DMS153 treated with DMSO at 0.1 percent for 48 hours (cell line): ENCODE measurements at regions not wholly inside any gene's neighbourhood (a gene's known extent, or its start where the extent isn't known, plus 50 kb on each side); places are given as distances from the start of the nearest gene placed in this dataset.
"Not testable (repeated sequence)": the region's sequence is repeated elsewhere in the genome, so short reads cannot be mapped to it uniquely, and the experiment has no call there.

Experiments
- DNase-seq: peaks from one replicate; lab custom pipeline; 2025; ENCODE audit not compliant: unreplicated experiment; lab: John Stamatoyannopoulos, UW

DNA sequence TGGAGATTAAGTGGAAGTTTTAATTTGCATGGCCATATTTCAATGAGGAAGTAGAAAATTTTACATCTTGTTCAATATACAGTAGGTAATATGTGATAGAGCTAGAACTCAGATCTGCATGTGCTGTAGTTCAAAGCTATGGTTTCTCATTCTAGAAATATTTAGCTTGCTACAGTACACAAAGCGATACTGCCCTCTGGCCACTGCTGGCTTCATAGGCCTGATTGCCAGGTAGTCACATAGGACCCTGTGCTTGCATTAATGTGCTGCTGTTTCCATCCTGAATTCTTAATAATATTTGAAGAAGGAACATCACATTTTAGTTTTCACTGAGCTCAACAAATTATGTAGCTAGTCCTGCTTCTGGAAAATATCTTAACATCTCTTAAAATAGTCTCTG, 87.0 kb downstream of the PLSCR2 start:
- no peak for DNase-seq

DNA sequence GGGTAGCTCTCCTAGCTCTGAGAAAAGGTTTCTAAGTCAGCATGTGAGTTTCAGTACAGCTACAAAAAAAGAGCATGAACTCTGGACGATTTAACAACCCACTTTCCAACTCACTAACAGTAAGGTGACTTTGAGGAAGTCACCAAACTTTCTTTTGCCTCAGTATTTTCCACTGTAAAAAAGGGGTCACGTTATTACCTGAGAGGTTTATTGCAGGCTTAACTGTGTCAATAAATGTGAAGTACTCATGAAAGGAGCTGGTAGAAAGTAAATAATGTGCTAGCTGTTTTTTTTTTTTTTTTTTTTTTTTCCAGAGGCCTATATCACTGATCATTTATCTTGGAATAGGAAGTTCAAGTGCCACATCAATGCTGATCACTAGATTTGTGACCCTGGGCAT, 89.3 kb downstream of the PLSCR2 start:
- no peak for DNase-seq

DNA sequence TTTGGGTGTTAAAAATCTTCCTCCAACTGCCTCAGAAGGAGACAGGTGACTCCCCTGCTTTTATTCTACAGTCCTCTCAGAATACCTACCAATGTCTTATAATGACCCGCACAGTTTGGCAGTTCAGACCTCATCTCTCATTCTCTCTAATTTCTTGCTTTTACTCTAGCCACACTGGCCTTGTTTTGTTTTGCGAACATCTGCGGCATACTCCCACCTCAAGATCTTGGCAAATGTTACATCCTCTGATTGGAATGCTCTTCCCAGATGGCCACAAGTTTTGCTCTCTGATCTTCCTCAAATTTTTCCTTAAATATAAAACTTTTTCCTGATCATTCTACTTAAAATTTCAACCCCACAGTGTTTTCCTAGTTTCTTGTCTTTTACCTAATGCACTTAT, 94.1 kb downstream of the PLSCR2 start:
- no peak for DNase-seq

DNA sequence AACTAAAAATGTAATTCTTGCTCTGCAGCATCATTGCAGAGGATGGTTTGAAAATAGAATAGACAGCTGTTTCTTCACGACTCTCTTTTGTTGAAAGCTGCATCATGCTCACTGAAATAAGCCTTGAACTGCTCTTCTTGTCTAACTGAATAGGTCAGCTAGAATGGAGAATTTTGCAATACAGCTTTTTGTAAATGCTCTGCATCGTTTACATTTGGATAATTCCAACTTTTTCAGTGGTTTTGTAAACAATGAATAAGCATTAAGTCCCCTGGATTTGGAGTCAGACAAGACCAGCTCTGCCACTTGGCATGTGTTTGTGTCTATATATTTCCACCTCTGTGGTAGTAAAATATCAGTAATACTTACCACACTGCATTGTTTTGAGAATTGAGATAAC, 95.2 kb downstream of the PLSCR2 start:
- DNase-seq, result no peak

DNA sequence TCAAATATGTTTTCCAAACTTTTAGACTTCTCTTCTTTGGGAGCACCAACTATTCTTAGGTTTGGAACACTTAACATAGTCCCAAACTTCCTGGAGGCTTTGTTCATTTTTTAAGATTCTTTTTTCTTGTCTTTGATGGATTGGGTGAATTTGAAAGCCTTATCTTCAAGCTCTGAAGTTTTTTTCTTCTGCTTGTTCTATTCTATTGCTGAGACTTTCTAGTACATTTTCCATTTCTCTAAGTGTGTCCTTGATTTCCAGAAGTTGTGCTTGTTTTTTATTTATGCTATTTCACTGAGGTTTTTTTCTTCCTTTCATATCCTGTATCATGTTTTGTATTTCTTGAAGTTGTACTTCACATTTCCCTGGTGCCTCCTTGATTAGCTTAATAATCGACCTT, 97.5 kb downstream of the PLSCR2 start:
- no peak for DNase-seq

DNA sequence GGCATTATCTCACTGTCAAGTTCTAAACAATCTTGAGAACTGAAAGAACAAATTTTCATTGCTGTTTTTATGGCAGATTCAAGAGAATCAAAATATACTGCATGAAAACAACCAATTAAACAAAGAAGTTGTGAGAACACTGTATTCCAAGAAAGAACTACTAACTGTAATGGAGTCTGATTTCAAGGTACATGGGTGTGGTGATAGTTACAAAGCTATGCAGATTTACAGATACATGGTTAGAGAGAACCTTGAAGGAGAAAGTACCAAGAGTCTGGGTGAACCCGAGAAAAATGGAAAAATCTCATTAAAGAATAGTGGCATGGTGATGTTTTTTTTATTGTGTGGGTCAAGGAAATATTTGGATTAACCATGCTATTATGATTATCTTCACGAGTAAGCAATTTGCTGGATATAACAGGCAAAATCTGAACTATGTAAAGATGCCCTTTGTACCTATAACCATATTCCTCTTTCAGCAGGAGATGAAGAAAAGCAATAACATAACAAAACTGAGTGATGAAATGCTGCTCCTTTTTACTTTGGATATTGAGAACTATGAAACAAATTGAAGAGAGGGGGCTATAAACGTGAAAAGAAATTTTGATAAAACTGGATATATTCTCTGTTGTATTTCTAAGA, 100.4 kb downstream of the PLSCR2 start:
- no peak for DNase-seq

DNA sequence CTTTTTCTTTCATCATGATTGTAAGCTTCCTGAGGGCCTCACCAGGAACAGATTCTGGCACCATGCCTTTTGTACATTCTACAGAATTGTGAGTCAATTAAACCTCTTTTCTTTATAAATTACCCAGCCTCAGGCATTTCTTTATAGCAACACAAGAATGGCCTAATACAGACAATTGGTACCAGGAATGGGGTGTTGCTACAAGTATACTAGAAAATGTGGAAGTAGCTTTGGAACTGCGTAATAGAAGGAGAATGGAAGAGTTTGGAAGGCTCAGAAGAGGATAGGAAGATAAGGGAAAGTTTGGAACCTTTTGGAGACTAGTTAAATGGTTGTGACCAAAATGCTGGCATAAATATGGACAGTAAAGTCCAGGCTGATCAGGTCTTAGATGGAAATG, 108.9 kb upstream of the PLSCR4 start:
- DNase-seq, result no peak

DNA sequence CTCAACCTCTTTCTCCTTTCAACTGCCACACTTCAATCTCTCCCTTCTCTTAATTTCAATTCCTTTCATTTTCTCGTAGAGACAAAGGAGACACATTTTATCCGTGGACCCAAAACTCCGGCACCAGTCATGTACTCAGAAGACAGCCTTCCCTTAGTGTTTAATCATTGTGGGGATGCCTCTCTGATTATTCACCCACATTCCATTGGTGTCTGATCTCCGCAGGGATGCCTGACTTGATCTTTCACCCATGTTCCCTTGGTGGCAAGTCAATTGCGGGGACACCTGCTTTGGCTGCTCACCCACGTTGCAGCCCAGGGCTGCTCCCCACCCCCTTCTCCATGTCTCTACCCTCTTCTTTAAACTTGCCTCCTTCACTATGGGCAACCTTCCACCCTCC, 103.5 kb upstream of the PLSCR4 start:
- DNase-seq, result not testable (repeated sequence)

DNA sequence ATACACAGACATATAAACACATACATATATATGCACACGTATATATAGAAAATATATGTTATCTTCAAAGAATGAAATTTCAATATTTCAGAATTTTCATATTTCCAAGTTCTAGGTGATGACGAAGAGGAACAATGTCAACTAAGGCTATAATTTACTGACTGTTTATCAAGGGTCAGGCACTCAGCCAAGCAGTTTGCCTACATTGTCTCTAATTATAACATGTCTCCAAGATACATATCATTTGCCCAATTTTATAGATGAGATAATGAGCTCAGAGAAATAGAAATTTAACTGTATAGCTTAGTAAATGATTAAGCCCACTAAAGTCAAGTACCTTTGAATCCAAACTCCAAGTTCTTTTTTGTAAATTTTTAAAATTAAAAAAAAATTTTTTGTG, 99.9 kb upstream of the PLSCR4 start:
- no peak for DNase-seq

DNA sequence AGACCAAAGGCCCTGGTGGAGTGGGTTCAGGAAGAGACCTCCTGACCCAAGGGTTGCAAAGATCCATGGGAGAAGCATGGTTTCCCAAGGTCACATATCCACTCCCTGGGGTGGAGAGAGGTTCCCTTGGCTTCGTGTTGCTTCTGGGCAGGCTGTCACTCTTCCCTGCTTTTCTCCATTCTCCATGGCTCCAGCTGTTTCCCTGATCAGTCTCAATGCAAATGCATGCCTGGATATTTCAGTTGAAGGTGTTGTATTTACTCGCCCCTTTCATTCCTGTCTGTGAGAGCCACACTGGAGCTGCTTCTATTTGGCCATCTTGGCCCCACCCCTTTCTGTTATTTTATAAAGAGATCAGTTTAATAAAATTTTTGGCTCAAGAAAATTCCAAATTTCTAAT, 95.0 kb upstream of the PLSCR4 start:
- no peak for DNase-seq

DNA sequence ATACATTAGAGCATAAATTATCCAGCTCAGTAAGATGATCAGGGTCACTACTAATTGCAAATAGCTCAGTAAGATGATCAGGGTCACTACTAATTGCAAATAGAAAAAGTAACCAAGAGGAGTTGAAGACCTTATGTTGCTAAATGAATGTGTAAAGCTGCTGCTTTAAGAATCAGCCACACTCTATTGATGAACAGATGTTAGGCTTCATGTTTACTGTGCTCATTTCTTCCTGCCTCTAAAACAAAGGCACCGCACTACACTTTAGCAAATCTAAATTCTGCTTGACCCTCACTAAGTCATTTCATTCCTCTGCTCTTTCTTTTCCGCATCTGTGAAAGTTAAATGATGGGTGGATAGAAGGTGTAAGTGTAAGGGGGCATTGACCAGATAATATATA, 92.6 kb upstream of the PLSCR4 start:
- DNase-seq, result no peak

DNA sequence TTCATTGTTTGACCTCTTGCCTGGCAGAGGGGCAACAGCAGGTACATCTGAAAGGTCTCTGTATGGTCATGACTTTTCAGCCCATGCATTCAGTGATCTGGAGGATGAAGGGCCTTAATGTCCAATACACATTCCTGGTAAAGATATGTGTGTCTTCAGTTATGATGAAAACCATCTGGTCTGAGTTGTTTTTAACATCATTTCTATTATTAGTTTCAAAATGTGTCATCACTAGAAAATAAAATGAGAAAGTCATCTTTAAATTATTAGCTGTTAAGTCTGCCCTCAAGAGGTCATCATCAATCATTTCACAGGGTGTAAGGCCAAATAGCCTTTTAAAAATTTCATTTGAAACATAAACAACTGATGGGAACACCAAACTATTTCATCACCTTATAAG, 92.1 kb upstream of the PLSCR4 start:
- DNase-seq, result no peak

DNA sequence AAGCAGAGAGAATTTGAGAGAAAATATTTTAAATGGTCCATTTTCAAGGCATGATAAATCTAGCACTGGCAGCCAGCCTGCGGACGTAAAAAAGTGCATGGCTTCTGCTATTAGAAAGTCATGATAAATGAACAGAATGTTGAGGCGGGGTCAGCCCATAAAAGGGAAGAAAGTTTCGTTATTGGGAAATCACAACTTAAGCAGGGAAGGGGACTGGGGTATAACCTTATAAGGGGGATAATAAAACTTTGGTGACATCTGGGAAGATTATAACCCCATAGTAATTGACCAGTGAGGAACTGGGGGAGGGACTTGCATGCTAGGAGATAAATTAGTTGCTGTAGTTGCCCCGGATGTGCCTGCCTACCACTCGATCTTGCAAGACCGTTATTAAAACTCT, 88.4 kb upstream of the PLSCR4 start:
- DNase-seq, result no peak

DNA sequence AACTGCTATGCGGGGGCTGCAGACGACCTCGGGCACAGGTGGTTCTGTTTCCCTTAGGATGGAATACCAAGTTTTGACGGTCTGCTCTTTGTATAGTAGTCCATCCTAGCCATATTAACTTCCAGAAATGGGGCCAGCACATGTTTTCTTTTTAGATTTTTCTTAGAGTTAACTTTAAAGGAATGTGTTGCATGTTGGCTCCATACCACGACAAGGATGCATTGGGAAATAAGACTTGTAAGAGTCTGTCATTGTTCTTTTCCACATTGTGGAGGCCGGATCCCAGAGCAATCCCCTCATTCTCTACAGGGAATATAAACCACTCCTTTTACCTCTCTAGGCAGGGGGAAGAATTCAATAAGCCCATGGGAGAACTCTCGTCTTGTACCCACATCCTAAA, 87.1 kb upstream of the PLSCR4 start:
- no peak for DNase-seq

DNA sequence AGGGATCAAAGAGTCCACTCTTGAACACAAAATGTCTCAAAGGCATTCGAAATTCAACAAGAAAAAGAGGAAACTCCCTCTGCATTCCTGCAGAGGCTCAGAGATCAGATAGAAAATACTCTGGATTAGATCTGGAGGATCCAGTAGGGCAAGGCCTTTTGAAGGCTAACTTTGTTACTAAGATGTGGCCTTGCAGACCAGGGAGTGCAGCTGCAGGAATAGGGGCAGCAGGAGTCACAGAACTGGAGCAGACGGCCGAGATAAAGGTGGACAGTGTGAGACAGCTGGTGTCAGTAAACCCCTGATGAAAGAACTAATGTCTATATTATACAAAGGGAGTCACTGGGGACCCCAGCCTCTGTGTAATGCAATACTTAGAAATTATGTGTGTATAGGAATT, 84.5 kb upstream of the PLSCR4 start:
- no peak for DNase-seq

DNA sequence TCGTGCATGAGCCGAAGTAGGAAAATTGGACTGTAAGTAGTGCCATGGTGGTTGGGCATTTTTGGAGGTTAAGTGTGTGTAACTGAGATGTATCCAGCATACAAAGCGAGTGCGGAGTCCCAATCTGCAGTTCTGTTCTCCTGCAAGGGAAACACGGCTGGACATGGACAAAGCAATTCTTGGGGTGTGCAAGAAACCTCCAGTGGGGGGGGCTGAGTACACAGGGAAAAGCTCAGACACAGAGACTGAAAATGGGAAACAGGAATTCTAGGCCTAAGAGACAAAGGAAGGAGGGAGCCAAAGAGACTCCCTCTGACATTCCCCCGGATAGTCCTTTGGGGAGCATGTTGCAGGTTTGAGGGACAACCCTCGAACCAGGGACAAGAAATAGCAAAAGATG, 83.2 kb upstream of the PLSCR4 start:
- DNase-seq, result no peak

DNA sequence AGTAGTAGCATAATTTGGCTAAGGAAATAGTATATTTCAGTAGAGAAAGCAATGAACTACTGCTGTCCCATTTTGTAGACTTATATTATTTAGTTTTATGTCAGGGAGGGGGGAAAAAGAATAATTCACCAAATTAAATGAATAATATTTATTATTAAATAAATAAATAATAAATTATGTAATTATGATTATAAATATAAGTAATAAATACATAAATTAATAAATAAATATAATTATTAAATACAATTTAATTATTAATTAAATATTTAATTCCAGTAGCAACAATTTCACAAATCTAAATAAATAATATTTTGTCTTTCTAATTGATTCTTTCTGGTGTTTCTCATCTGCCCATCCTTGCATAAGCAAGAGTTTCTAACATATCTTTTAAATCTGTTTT, 81.1 kb upstream of the PLSCR4 start:
- DNase-seq, result no peak

DNA sequence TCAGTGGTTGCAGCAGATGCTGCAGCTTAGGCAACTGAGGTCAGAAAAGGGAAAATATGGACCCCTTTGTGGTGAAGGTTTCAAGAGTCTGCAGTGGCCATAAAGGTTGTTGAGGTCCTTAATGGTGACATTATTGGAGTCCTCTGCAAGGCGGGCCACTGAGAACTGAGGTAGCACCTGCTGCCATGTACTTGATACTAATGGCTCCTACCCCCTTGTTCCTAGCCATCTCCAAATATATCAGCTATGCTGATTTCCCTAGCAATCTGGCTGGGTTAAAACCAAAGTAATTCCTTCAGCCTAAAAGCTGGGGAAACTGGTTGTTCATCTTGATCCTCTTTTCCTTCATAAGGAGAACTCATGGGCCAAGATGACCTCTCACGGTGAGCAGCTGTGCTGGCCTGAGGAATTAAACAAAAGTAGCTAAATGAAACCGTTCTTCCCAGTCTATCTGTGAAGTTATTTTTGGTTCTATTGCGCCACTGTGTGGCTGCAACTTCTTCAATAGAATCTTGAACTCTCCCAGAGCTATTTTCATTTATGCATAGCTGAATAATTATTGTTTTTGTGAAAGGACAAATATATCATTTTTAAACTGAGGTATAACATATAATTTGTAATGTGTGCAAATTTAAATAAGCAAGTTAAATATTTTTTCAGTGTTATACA, 76.1 kb upstream of the PLSCR4 start:
- DNase-seq, result peak; percentile 4

DNA sequence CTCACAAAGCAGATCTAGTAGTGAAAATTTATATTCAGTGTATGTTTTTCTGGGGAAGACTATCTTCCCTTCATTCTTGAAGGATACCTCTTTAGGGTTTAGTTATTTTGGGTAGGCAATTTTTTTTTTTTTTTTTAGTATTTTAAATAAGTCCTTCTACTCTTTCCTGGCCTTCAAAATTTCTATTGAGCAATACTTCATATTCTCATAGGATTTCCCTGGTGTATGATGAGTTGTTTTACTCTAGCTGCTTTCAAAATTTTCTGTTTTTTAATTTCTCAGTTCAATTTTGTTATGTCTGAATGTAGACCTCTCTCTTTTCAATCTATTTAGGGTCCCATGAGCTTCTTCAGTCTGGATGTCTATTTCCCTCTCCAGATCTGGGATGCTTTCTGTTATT, 74.3 kb upstream of the PLSCR4 start:
- DNase-seq, result no peak

DNA sequence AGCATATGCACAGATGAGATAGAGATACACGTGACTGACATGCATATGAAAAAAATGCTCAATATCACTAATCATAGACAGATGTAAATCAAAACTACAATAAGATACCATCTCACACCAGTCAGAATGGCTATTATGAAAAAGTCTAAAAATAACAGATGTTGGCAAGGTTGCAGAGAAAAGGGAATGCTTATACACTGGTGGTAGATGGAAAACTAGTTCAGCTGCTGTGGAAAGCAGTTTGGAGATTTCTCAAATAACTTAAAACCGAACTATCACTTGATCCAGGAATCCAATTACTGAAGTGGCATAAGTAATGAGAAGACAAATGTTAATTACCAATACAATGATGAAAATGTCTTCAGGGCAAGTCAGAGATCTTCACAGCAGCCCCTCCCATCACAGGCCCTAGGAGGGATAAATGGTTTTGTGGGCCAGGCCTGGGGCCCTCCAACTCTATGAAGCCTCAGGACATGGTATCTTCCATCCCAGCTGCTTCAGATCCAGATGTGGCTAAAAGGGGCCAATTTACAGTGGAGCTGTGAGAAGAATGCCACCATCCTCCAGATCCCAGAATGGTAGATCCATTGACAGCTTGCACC, 71.4 kb upstream of the PLSCR4 start:
- DNase-seq, result no peak

DNA sequence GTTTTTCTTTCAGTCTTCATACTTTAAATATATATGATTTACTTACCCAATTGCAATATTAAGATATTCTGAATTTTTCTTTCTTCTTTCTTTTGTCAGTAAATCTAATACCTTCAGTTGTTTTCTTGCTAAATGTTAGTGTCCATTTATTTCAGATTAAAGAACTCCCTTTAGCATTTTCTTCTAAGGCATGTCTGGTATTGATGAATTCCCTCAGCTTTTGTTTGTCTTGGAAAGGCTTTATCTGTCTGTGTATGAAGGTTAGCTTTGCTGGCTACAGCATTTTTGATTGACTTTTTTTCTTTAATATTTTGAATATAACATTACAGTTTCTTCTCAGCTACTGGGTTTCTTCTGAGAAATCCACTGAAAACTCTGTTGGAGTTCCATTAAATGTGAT, 64.0 kb upstream of the PLSCR4 start:
- no peak for DNase-seq

DNA sequence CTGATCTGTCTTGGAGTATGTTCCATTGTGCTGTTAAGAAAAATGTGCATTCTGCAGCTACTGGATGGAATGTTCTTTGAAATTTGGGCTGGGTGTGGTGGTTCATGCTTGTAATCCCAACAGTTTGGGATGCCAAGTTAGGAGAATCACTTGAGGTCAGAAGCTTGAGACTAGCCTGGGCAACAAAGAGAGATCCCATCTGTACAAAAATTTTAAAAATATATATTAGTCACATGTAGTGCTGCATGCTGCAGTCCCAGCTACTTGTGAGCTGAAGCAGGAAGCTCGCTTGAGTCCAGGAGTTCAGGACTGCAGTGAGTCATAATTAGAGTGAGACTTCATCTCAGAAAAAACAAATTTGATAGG, 62.8 kb upstream of the PLSCR4 start:
- no peak for DNase-seq
